ENCODE measurements at regions not wholly inside any gene's neighbourhood (a gene's known extent, or its start where the extent isn't known, plus 50 kb on each side); places are given as distances from the start of the nearest gene placed in this dataset.

DNA sequence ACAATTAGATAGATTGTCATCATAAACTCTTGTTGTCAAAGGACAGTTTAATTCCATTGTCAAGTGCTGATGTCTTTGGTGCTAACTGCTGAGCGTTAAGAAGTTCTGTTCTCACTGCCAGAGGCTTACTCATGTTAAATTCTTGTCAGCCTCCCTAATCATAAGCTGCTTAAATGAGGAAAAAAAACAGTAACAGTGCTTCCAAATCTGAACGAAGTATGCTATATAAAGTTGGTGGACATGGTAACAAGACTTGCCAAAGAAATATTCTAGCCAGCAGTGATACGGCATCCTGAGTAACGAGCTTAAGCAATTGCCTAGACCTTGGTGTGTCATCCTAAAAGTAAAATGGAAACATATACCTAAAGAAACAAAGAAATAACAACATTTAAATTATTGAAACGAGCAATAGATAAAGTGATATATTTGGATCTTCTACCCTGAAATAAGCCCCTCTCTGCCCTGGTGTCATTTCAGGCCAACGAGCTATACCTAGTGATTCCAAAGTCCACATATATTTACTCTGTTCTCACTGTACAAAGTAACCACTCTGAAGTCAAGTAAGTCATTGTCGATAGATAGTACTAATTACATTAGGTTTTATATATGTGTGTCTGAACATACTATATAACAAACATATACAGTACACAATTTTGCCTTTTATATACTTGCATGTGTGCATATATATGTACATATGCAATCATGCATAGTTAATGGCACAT lies 339.7 kb upstream of the HS3ST1 start:
- TF ChIP-seq, protein P1, sequence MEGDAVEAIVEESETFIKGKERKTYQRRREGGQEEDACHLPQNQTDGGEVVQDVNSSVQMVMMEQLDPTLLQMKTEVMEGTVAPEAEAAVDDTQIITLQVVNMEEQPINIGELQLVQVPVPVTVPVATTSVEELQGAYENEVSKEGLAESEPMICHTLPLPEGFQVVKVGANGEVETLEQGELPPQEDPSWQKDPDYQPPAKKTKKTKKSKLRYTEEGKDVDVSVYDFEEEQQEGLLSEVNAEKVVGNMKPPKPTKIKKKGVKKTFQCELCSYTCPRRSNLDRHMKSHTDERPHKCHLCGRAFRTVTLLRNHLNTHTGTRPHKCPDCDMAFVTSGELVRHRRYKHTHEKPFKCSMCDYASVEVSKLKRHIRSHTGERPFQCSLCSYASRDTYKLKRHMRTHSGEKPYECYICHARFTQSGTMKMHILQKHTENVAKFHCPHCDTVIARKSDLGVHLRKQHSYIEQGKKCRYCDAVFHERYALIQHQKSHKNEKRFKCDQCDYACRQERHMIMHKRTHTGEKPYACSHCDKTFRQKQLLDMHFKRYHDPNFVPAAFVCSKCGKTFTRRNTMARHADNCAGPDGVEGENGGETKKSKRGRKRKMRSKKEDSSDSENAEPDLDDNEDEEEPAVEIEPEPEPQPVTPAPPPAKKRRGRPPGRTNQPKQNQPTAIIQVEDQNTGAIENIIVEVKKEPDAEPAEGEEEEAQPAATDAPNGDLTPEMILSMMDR (IDR thresholded peaks at IDR 0.05): no peak
- Mint-ChIP-seq H3K4me1 (ENCODE audit: low read depth) (no peaks in the 10 kb centered on the region), H3K27me3 (ENCODE audit: insufficient read depth) (no peaks in the 10 kb centered on the region), H3K9me3 (peaks cover 2% of the 10 kb centered on the region; the same call in 1 of the 2 replicates), H3K4me3 (no peak overlapping the region), H3K27ac (no peak overlapping the region), H3K36me3 (ENCODE audit: low read depth) (no peaks in the 10 kb centered on the region)
- no peak for DNase-seq

DNA sequence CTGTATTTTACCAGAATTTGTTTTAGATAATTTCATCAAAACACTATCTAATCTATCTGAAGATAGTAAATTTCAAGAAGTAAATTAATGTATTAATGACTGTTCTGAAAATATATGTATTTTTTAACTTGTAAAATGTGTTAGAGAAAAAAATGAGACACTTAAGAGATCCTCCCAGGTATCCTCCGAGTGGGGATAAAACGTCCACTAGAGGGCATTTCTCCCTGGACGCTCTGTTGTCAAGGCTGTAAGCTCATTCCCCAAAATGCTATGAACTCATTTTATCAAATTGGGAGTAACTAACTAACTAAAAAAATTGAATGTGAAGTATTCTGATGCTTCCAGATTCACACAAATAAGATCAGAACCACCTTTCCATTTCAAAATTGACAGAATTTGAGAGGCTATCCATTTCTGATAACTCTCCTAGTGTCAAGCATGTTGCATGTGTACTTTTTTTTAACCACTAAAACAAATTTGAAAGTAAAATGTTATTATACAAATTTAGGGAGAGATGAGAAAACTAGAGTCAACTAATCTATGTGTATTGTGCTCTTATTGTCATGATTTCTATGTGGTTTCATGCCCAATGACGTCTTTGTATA lies 337.3 kb upstream of the HS3ST1 start:
- DNase-seq: no peak
- Mint-ChIP-seq H3K36me3 (ENCODE audit: low read depth) (no peaks in the 10 kb centered on the region), H3K4me1 (ENCODE audit: low read depth) (no peaks in the 10 kb centered on the region), H3K27ac (no peak overlapping the region), H3K9me3 (no peaks in the 10 kb centered on the region; the same call in 1 of the 2 replicates), H3K27me3 (ENCODE audit: insufficient read depth) (no peaks in the 10 kb centered on the region), H3K4me3 (no peak overlapping the region)
- TF ChIP-seq, protein P1 (IDR thresholded peaks at IDR 0.05): peak; percentile 81

- Mint-ChIP-seq H3K27me3 (ENCODE audit: insufficient read depth) (peaks cover 2% of the 10 kb centered on the region; the same call in 1 of the 2 replicates), H3K4me3 (peak overlapping the region; percentile 2; the same call in 1 of the 2 replicates), H3K27ac (no peak overlapping the region; the same call in 1 of the 2 replicates), H3K4me1 (ENCODE audit: low read depth) (peaks cover 7% of the 10 kb centered on the region; the same call in 1 of the 2 replicates), H3K9me3 (peaks cover 27% of the 10 kb centered on the region), H3K36me3 (ENCODE audit: low read depth) (no peaks in the 10 kb centered on the region)
- TF ChIP-seq, protein P1 (IDR thresholded peaks at IDR 0.05): no peak
- DNase-seq: peak; percentile 32
These were observed 319.6 kb upstream of the HS3ST1 start for GRCh38 chr4:11748164-11748872.

DNA sequence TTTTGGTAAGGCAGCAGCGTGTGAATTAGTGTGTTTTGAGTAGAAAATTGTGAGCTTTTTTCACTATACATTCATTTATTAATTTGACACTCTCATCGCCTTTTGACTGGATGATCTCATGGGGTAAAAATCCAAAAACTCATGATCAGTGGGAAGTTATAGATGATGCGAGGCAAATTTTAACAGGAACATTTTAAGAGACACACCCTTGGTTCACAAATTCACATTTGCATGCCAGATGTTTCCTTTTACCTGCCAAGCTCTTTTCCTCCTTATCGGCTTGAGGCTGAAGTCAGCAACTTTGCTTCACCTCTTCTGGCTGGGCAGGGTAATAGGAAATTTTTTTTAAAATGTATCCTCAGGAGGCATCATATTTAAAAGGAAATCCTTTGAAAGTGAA lies 318.0 kb upstream of the HS3ST1 start:
- no peak for DNase-seq

GRCh38 chr4:11743976-11744375 lies 315.3 kb upstream of the HS3ST1 start:
- H3K4me3 Mint-ChIP-seq: no peak overlapping the region
- H3K9me3 Mint-ChIP-seq: peaks cover 12% of the 10 kb centered on the region; the same call in 1 of the 2 replicates
- DNase-seq: no peak
- H3K36me3 Mint-ChIP-seq (ENCODE audit: low read depth): no peaks in the 10 kb centered on the region
- peaks cover 2% of the 10 kb centered on the region; the same call in 1 of the 2 replicates for H3K27me3 Mint-ChIP-seq (ENCODE audit: insufficient read depth)
- H3K27ac Mint-ChIP-seq: no peak overlapping the region
- H3K4me1 Mint-ChIP-seq (ENCODE audit: low read depth): peaks cover 7% of the 10 kb centered on the region; the same call in 1 of the 2 replicates
- TF ChIP-seq, protein P1 (IDR thresholded peaks at IDR 0.05): no peak

More for the DNA sequence above, 318.0 kb upstream of the HS3ST1 start:
- Mint-ChIP-seq H3K4me1 (ENCODE audit: low read depth) (peaks cover 7% of the 10 kb centered on the region; the same call in 1 of the 2 replicates), H3K36me3 (ENCODE audit: low read depth) (no peaks in the 10 kb centered on the region), H3K4me3 (no peak overlapping the region), H3K27ac (no peak overlapping the region), H3K27me3 (ENCODE audit: insufficient read depth) (peaks cover 2% of the 10 kb centered on the region; the same call in 1 of the 2 replicates), H3K9me3 (peaks cover 18% of the 10 kb centered on the region)
- TF ChIP-seq, protein P1 (IDR thresholded peaks at IDR 0.05): no peak
